ENCODE measurements at regions not wholly inside any gene's neighbourhood (a gene's known extent, or its start where the extent isn't known, plus 50 kb on each side); places are given as distances from the start of the nearest gene placed in this dataset.
A peak's percentile ranks its signal among the peaks of the same experiment; 100 is the strongest.

GRCh38 chr2:117519238-117519637 is 295.3 kb upstream of the DDX18 start:
- Histone ChIP-seq H3K27ac (no peak overlapping the region), H3K9me3 (no peaks in the 10 kb centered on the region), H3K4me1 (no peaks in the 10 kb centered on the region), H3K27me3 (no peaks in the 10 kb centered on the region), H3K4me3 (no peak overlapping the region), H3K36me3 (no peaks in the 10 kb centered on the region)
- intact Hi-C loops (cut with DNase I; ENCODE audit: low total_unique reads), result no loop called here
- no peak for DNase-seq (ENCODE audit: low spot score in 2 of 2)
- no peak for TF ChIP-seq POLR2A (IDR thresholded peaks at IDR 0.05)
- TF ChIP-seq POLR2AphosphoS5 (IDR thresholded peaks at IDR 0.05), result no peak
- TF ChIP-seq, protein P1, sequence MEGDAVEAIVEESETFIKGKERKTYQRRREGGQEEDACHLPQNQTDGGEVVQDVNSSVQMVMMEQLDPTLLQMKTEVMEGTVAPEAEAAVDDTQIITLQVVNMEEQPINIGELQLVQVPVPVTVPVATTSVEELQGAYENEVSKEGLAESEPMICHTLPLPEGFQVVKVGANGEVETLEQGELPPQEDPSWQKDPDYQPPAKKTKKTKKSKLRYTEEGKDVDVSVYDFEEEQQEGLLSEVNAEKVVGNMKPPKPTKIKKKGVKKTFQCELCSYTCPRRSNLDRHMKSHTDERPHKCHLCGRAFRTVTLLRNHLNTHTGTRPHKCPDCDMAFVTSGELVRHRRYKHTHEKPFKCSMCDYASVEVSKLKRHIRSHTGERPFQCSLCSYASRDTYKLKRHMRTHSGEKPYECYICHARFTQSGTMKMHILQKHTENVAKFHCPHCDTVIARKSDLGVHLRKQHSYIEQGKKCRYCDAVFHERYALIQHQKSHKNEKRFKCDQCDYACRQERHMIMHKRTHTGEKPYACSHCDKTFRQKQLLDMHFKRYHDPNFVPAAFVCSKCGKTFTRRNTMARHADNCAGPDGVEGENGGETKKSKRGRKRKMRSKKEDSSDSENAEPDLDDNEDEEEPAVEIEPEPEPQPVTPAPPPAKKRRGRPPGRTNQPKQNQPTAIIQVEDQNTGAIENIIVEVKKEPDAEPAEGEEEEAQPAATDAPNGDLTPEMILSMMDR (IDR thresholded peaks at IDR 0.05), result no peak

- TF ChIP-seq, protein P1 (IDR thresholded peaks at IDR 0.05), result no peak
- no peak for TF ChIP-seq POLR2AphosphoS5 (IDR thresholded peaks at IDR 0.05)
- TF ChIP-seq POLR2A (IDR thresholded peaks at IDR 0.05), result no peak
- H3K27ac ChIP-seq, result no peak overlapping the region
- H3K4me3 ChIP-seq, result no peak overlapping the region
- no peaks in the 10 kb centered on the region for H3K27me3 ChIP-seq
- H3K4me1 ChIP-seq, result no peaks in the 10 kb centered on the region
- DNase-seq (ENCODE audit: low spot score in 2 of 2), result no peak
- H3K9me3 ChIP-seq, result no peaks in the 10 kb centered on the region
- intact Hi-C loops (cut with DNase I; ENCODE audit: low total_unique reads), result no loop called here
- H3K36me3 ChIP-seq, result no peaks in the 10 kb centered on the region
Measured at GRCh38 chr2:117519721-117520120, 294.8 kb upstream of the DDX18 start.

DNA sequence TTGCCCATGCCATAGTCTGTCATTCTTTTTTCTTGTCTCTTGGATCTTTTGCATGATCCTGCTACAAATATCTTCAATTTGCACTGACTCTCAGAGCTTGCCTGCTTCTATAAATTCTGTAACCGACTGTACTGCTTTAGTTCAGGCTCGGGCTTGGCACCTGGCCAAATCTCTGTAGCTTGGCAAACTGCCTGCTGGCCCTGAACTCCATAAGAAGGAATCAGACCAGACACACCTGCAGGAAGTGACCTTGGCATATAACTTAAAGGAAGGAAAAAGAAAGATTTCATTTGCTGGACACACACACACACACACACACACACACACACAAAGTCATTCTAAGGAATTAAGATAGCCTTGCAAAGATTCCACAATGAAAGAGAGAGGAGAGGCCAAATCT is 291.2 kb upstream of the DDX18 start:
- intact Hi-C loops (cut with DNase I; ENCODE audit: low total_unique reads), result no loop called here
- no peaks in the 10 kb centered on the region for H3K9me3 ChIP-seq
- no peaks in the 10 kb centered on the region for H3K27me3 ChIP-seq
- peak; percentile 44 to 74 for DNase-seq (ENCODE audit: low spot score in 2 of 2)
- TF ChIP-seq, protein P1 (IDR thresholded peaks at IDR 0.05), result no peak
- no peak for TF ChIP-seq POLR2A (IDR thresholded peaks at IDR 0.05)
- TF ChIP-seq POLR2AphosphoS5 (IDR thresholded peaks at IDR 0.05), result no peak
- H3K27ac ChIP-seq, result no peak overlapping the region
- H3K4me1 ChIP-seq, result no peaks in the 10 kb centered on the region
- no peak overlapping the region for H3K4me3 ChIP-seq
- no peaks in the 10 kb centered on the region for H3K36me3 ChIP-seq

DNA sequence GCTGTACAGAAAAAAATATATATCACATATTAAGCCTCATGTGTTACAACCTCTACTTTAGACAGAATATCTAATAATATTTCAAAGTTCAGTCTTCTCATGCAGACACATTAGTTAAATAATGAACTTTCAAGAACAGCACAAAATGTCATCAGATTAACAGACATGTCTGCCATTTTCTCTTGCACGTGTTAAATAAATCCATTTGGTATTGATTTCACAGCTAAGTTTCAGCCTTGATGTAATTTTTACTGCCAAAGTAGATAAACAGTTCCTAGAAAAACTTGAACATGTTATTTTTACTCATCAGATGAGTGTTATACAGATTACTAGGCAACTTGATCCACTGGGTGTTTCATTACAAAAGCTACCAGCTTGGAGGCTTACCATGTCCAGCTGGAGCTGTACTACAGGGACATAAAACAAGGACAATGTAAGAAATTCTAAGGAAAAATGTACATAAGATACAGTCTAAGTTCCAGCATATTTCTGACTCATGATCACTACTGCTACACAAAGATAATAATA is 290.7 kb upstream of the DDX18 start:
- no peaks in the 10 kb centered on the region for H3K27me3 ChIP-seq
- no peak for DNase-seq (ENCODE audit: low spot score in 2 of 2)
- intact Hi-C loops (cut with DNase I; ENCODE audit: low total_unique reads), result no loop called here
- TF ChIP-seq POLR2A (IDR thresholded peaks at IDR 0.05) (no peak), POLR2AphosphoS5 (IDR thresholded peaks at IDR 0.05) (no peak)
- TF ChIP-seq, protein P1 (IDR thresholded peaks at IDR 0.05), result no peak
- H3K27ac ChIP-seq, result no peak overlapping the region
- no peaks in the 10 kb centered on the region for H3K4me1 ChIP-seq
- H3K36me3 ChIP-seq, result no peaks in the 10 kb centered on the region
- no peaks in the 10 kb centered on the region for H3K9me3 ChIP-seq
- H3K4me3 ChIP-seq, result no peak overlapping the region

DNA sequence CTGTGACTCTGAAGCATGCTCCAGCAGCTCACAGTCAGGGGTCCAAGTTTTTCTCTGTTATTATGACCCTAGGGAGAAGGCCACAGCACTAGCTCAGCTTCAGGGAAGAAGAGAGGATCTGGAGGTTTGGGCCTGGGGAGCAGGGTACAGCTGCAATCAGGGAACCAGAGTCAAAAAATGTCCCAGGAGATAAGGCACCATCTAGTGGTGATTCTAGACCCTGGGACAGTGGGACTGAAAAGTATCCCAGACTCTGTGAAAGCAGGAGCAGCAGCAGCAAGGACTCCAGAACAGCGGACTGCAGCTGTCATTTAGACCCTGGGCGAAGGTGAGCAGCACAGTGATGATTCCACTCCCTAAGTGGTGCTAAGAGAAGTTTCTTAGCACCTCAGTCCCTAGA is 278.4 kb upstream of the DDX18 start:
- Histone ChIP-seq H3K36me3 (no peaks in the 10 kb centered on the region), H3K27me3 (no peaks in the 10 kb centered on the region), H3K4me3 (no peak overlapping the region), H3K27ac (no peak overlapping the region), H3K4me1 (no peaks in the 10 kb centered on the region), H3K9me3 (peaks cover 0 to 11% of the 10 kb centered on the region in 2 donors)
- no peak for DNase-seq (ENCODE audit: low spot score in 2 of 2)
- no peak for TF ChIP-seq POLR2AphosphoS5 (IDR thresholded peaks at IDR 0.05)
- intact Hi-C loops (cut with DNase I; ENCODE audit: low total_unique reads), result no loop called here

- intact Hi-C loops (cut with DNase I; ENCODE audit: low total_unique reads), result no loop called here
Measured at GRCh38 chr2:117537032-117537431, 277.5 kb upstream of the DDX18 start.

More at GRCh38 chr2:117537032-117537431, 277.5 kb upstream of the DDX18 start:
- Histone ChIP-seq H3K36me3 (no peaks in the 10 kb centered on the region), H3K9me3 (peaks cover 0 to 8% of the 10 kb centered on the region in 2 donors), H3K27ac (no peak overlapping the region), H3K4me1 (no peaks in the 10 kb centered on the region), H3K4me3 (no peak overlapping the region), H3K27me3 (no peaks in the 10 kb centered on the region)
- no peak for DNase-seq (ENCODE audit: low spot score in 2 of 2)
- TF ChIP-seq POLR2A (IDR thresholded peaks at IDR 0.05) (no peak), POLR2AphosphoS5 (IDR thresholded peaks at IDR 0.05) (no peak)
- TF ChIP-seq, protein P1 (IDR thresholded peaks at IDR 0.05), result no peak
